H1 (cell line): ENCODE measurements at regions not wholly inside any gene's neighbourhood (a gene's known extent, or its start where the extent isn't known, plus 50 kb on each side); places are given as distances from the start of the nearest gene placed in this dataset.

ENCODE experiments used
- CTCF ChIA-PET: fragments of 300-600 bp; sonication (Branson Sonifier 250); formaldehyde crosslinking; loops from one replicate; lab custom pipeline; 2021; ENCODE audit not compliant: partially characterized antibody; lab: Charles Lee
- POLR2A ChIA-PET: fragments of 300-600 bp; sonication (Branson Sonifier 250); formaldehyde crosslinking; loops from one replicate; lab custom pipeline; 2021; ENCODE audit warnings: inconsistent platforms; ENCODE audit not compliant: partially characterized antibody; lab: Charles Lee
- DNase-seq, 2 experiments: peaks; one replicate each; pipeline versions ENCODE4 v3.0.0 to v3.0.0-alpha.2; 2010 to 2022; ENCODE audit warnings: low spot score in 2 of 2, low read depth in 1 of 2, mixed read lengths in 1 of 2
- FAIRE-seq: peaks from 2 replicates; lab custom pipeline; 2011; peaks lifted over from hg19 to GRCh38; lab: Jason Lieb, UNC
- H2AFZ ChIP-seq: 2 replicates; pipeline ENCODE4 v1.8.1; 2012; ENCODE audit warnings: low read length, inconsistent platforms
- H2AK5ac ChIP-seq: 2 replicates; pipeline ENCODE4 v1.6.1; 2013; ENCODE audit warnings: low read depth, low read length
- H2BK120ac ChIP-seq: replicated peaks from 2 replicates; pipeline ENCODE3; 2013; ENCODE audit warnings: low read depth, low read length, inconsistent platforms
- H2BK12ac ChIP-seq: 2 replicates; pipeline ENCODE4 v1.6.1; 2013; ENCODE audit warnings: low read depth, low read length
- H2BK15ac ChIP-seq: 2 replicates; pipeline ENCODE4 v1.6.1; 2013; ENCODE audit warnings: low read length
- H2BK20ac ChIP-seq: 2 replicates; pipeline ENCODE4 v1.6.1; 2013; ENCODE audit warnings: low read length
- H2BK5ac ChIP-seq: 2 replicates; pipeline ENCODE4 v1.6.1; 2013; ENCODE audit warnings: low read depth, low read length
- H3K14ac ChIP-seq: 2 replicates; pipeline ENCODE4 v1.6.1; 2013; ENCODE audit warnings: inconsistent platforms; ENCODE audit not compliant: insufficient read length
- H3K18ac ChIP-seq: 2 replicates; pipeline ENCODE4 v1.6.1; 2013; ENCODE audit warnings: low read length; ENCODE audit errors: extremely low read depth
- H3K23ac ChIP-seq: 2 replicates; pipeline ENCODE4 v1.6.1; 2013; ENCODE audit warnings: inconsistent platforms; ENCODE audit not compliant: insufficient read length
- H3K23me2 ChIP-seq: 2 replicates; pipeline ENCODE4 v1.6.1; 2013; ENCODE audit warnings: low read depth, low read length
- H3K27ac ChIP-seq: 2 replicates; pipeline ENCODE4 v1.6.1; 2011; ENCODE audit warnings: low read depth, low read length, inconsistent platforms
- H3K27me3 ChIP-seq, 4 experiments: replicated peaks in 1 of 4; 1 replicate in 1 of 4; 2 replicates in 3 of 4; pipeline versions ENCODE4 v1.6.1 to v1.8.1; 2011 to 2013; ENCODE audit warnings: low read length in 3 of 4, mild to moderate bottlenecking in 3 of 4, inconsistent platforms in 2 of 4, mixed read lengths in 2 of 4, moderate library complexity in 1 of 4; ENCODE audit not compliant: control insufficient read depth in 3 of 4, insufficient read depth in 3 of 4; ENCODE audit errors: extremely low read depth in 1 of 4
- H3K36me3 ChIP-seq, 4 experiments: 2 replicates each; pipeline versions ENCODE4 v1.6.1 to v1.8.1; 2011 to 2013; ENCODE audit warnings: mild to moderate bottlenecking in 4 of 4, low read length in 3 of 4, moderate library complexity in 2 of 4, control low read depth in 1 of 4, inconsistent platforms in 1 of 4; ENCODE audit not compliant: insufficient read depth in 4 of 4, control insufficient read depth in 2 of 4
- H3K4ac ChIP-seq: replicated peaks from 2 replicates; pipeline ENCODE3; 2013; ENCODE audit warnings: low read length, low read depth, mixed read lengths, inconsistent platforms; ENCODE audit not compliant: insufficient read length
- H3K4me1 ChIP-seq, 4 experiments: replicated peaks in 1 of 4; 1 replicate in 1 of 4; 2 replicates in 3 of 4; pipeline versions ENCODE4 v1.6.1 to v1.8.1; 2011 to 2013; ENCODE audit warnings: low read length in 3 of 4, inconsistent platforms in 2 of 4, mixed read lengths in 1 of 4; ENCODE audit not compliant: insufficient read depth in 4 of 4, control insufficient read depth in 3 of 4
- H3K4me2 ChIP-seq, 2 experiments: 2 replicates each; pipeline versions ENCODE4 v1.6.1 to v1.8.1; 2011 to 2013; ENCODE audit warnings: low read depth in 2 of 2, low read length in 2 of 2, control low read depth in 1 of 2, inconsistent platforms in 1 of 2, mild to moderate bottlenecking in 1 of 2; ENCODE audit not compliant: insufficient read depth in 1 of 2
- H3K4me3 ChIP-seq, 4 experiments: fragments of 200-600, 300-600 bp in 1 of 4; sonication (generic), shearing (Covaris generic), sonication (Bioruptor Twin) in 1 of 4; 2 replicates each; pipeline versions ENCODE4 v1.5.1 to v1.8.1; 2011 to 2016; ENCODE audit warnings: low read length in 4 of 4, low read depth in 3 of 4, control low read depth in 2 of 4, inconsistent platforms in 2 of 4, mild to moderate bottlenecking in 2 of 4, mixed read lengths in 1 of 4, moderate library complexity in 1 of 4; ENCODE audit not compliant: insufficient read depth in 2 of 4; ENCODE audit errors: extremely low read depth in 1 of 4
- H3K56ac ChIP-seq: replicated peaks from 2 replicates; pipeline ENCODE3; 2013; ENCODE audit warnings: low read depth, mild to moderate bottlenecking, mixed read lengths, low read length, inconsistent platforms; ENCODE audit not compliant: insufficient read length
- H3K79me1 ChIP-seq: 2 replicates; pipeline ENCODE4 v1.6.1; 2013; ENCODE audit warnings: low read depth, low read length, control low read depth
- H3K79me2 ChIP-seq, 2 experiments: 2 replicates each; pipeline versions ENCODE4 v1.6.1 to v1.8.1; 2012 to 2013; ENCODE audit warnings: low read length in 2 of 2, mild to moderate bottlenecking in 2 of 2, inconsistent platforms in 1 of 2; ENCODE audit not compliant: insufficient read depth in 2 of 2, control insufficient read depth in 1 of 2
- H3K9ac ChIP-seq, 4 experiments: replicated peaks in 1 of 4; 1 replicate in 1 of 4; 2 replicates in 3 of 4; pipeline versions ENCODE4 v1.6.1 to v1.8.1; 2011 to 2013; ENCODE audit warnings: low read depth in 3 of 4, low read length in 3 of 4, control low read depth in 2 of 4, mild to moderate bottlenecking in 2 of 4, moderate library complexity in 2 of 4, inconsistent platforms in 1 of 4; ENCODE audit errors: extremely low read depth in 1 of 4
- H3K9me3 ChIP-seq, 2 experiments: 2 replicates each; pipeline versions ENCODE4 v1.6.1 to v1.8.1; 2012 to 2013; ENCODE audit warnings: mild to moderate bottlenecking in 2 of 2, moderate library complexity in 2 of 2, control low read depth in 1 of 2, inconsistent platforms in 1 of 2, low read depth in 1 of 2, low read length in 1 of 2, mixed read lengths in 1 of 2; ENCODE audit not compliant: insufficient read depth in 2 of 2
- H4K20me1 ChIP-seq, 2 experiments: replicated peaks in 1 of 2; 2 replicates each; pipeline versions ENCODE3 to v1.8.1; 2011 to 2013; ENCODE audit warnings: inconsistent platforms in 2 of 2, low read length in 2 of 2, mild to moderate bottlenecking in 1 of 2; ENCODE audit not compliant: insufficient read depth in 2 of 2, control insufficient read depth in 1 of 2
- H4K5ac ChIP-seq: 2 replicates; pipeline ENCODE4 v1.6.1; 2013; ENCODE audit warnings: low read length, low read depth, mixed read lengths, inconsistent platforms; ENCODE audit not compliant: insufficient read length
- H4K8ac ChIP-seq: 2 replicates; pipeline ENCODE4 v1.8.0; 2013; ENCODE audit warnings: mild to moderate bottlenecking, moderate library complexity, low read length, inconsistent platforms; ENCODE audit not compliant: insufficient read depth; ENCODE audit errors: extremely low read depth
- H4K91ac ChIP-seq: replicated peaks from 2 replicates; pipeline ENCODE3; 2013; ENCODE audit warnings: low read length, mixed read lengths, inconsistent platforms; ENCODE audit not compliant: insufficient read length
- BCL11A ChIP-seq, 2 experiments: IDR thresholded peaks; one replicate each; pipeline ENCODE4 v1.6.1; 2011; ENCODE audit warnings: low read depth in 2 of 2, low read length in 2 of 2, mild to moderate bottlenecking in 2 of 2
- BRCA1 ChIP-seq: IDR thresholded peaks from 2 replicates; pipeline ENCODE4 v1.6.1; 2012; ENCODE audit warnings: low read depth, low read length, improper control_type of control experiment
- CHD1 ChIP-seq: IDR thresholded peaks from 2 replicates; pipeline ENCODE4 v1.6.1; 2012; ENCODE audit warnings: low read depth, low read length, improper control_type of control experiment
- FOSL1 ChIP-seq: IDR thresholded peaks from 2 replicates; pipeline ENCODE4 v1.6.1; 2011; ENCODE audit warnings: mild to moderate bottlenecking, low read depth, low read length, moderate library complexity; ENCODE audit not compliant: insufficient read depth
- HDAC2 ChIP-seq, 2 experiments: fragments of 300-600 bp in 1 of 2; sonication (generic) in 1 of 2; IDR thresholded peaks; 2 replicates each; pipeline ENCODE4 v1.6.1; 2011 to 2012; ENCODE audit warnings: low read depth in 2 of 2, low read length in 2 of 2, mild to moderate bottlenecking in 2 of 2, moderate library complexity in 2 of 2, borderline replicate concordance in 1 of 2, inconsistent platforms in 1 of 2
- KDM1A ChIP-seq: fragments of 200-600, 300-600 bp; sonication (generic); IDR thresholded peaks from 2 replicates; pipeline ENCODE4 v1.7.1; 2016; ENCODE audit warnings: mild to moderate bottlenecking, low read length, borderline replicate concordance
- KDM4A ChIP-seq: IDR thresholded peaks from one replicate; pipeline ENCODE4 v1.7.1; 2012; ENCODE audit warnings: low read depth, mild to moderate bottlenecking, moderate library complexity, low read length, inconsistent platforms; ENCODE audit not compliant: severe bottlenecking
- NRF1 ChIP-seq: IDR thresholded peaks from 2 replicates; pipeline ENCODE4 v1.6.1; 2011; ENCODE audit warnings: mild to moderate bottlenecking, low read depth, low read length, improper control_type of control experiment
- PHF8 ChIP-seq: fragments of 200-600 bp; sonication (generic); conservative IDR thresholded peaks from 2 replicates; pipeline ENCODE4 v1.7.1; 2012; ENCODE audit warnings: low read depth, mild to moderate bottlenecking, inconsistent platforms, low read length, moderate library complexity
- POU5F1 ChIP-seq: IDR thresholded peaks from 2 replicates; pipeline ENCODE4 v1.6.1; 2011; ENCODE audit warnings: low read depth, mild to moderate bottlenecking, low read length, moderate library complexity
- RNF2 ChIP-seq: fragments of 200-900, 300-1000 bp; sonication (generic); IDR thresholded peaks from 2 replicates; pipeline ENCODE4 v1.7.1; 2016; ENCODE audit warnings: borderline replicate concordance, low read depth, mild to moderate bottlenecking, antibody characterized with exemption, low read length; ENCODE audit not compliant: poor library complexity, severe bottlenecking; ENCODE audit errors: missing control alignments
- SAP30 ChIP-seq: fragments of 300-600 bp; sonication (generic); IDR thresholded peaks from 2 replicates; pipeline ENCODE4 v1.7.1; 2012; ENCODE audit warnings: low read length, moderate library complexity, mild to moderate bottlenecking, inconsistent platforms; ENCODE audit not compliant: insufficient read depth, insufficient replicate concordance
- SP2 ChIP-seq: IDR thresholded peaks from 2 replicates; pipeline ENCODE4 v1.6.1; 2012; ENCODE audit warnings: mild to moderate bottlenecking, low read length, inconsistent platforms
- SP4 ChIP-seq: IDR thresholded peaks from 2 replicates; pipeline ENCODE4 v1.6.1; 2012; ENCODE audit warnings: low read length, inconsistent platforms
- YY1 ChIP-seq: IDR thresholded peaks from 2 replicates; pipeline ENCODE4 v1.6.1; 2011; ENCODE audit warnings: low read depth, mild to moderate bottlenecking, low read length
- WGBS, 2 experiments: shearing (Covaris generic) in 1 of 2; methylation state at CpG; one replicate each; pipeline versions ENCODE4 v1.1.6 to v1.1.7; 2013 to 2015; ENCODE audit warnings: low lambda C conversion rate in 2 of 2, mixed read lengths in 2 of 2, inconsistent platforms in 1 of 2, low coverage in 1 of 2, missing lambda C conversion rate in 1 of 2; ENCODE audit not compliant: insufficient replicate concordance in 2 of 2, insufficient coverage in 1 of 2, insufficient read length in 1 of 2; ENCODE audit errors: extremely low coverage in 1 of 2, missing lambda C conversion rate in 1 of 2; 5-methylcytosine and 5-hydroxymethylcytosine counted together

DNA sequence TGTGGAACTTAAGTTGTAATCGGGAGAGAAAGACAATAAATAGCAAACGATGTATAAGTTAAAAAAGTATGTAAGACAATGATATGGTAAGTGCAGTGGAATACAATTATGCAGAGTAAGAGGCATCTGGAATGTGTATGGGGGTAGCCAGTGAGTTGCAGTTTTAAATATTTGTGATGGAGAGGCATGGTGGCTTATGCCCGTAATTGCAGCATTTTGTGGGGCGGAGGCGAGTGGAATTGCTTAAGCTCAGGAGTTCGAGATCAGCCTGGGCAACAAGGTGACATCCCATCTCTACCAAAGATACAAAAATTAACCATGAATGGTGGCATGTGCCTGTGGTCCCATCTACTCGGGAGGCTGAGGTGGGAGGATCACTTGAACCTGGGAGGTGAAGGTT lies 52.5 kb upstream of the WDFY3 start:
- no peak overlapping the region for H2AK5ac ChIP-seq
- no peak overlapping the region for H3K56ac ChIP-seq
- H3K9me3 ChIP-seq: no peaks in the 10 kb centered on the region; a peak in 1 of 4 replicates
- no peaks in the 10 kb centered on the region for H3K4me1 ChIP-seq
- H3K23me2 ChIP-seq: no peaks in the 10 kb centered on the region
- FAIRE-seq: no peak
- no peak overlapping the region for H3K27ac ChIP-seq
- no peaks in the 10 kb centered on the region for H4K20me1 ChIP-seq
- H4K8ac ChIP-seq: no peak overlapping the region
- H4K5ac ChIP-seq: no peak overlapping the region
- no peak overlapping the region for H3K4me3 ChIP-seq
- no peak overlapping the region for H2BK5ac ChIP-seq
- H2BK120ac ChIP-seq: no peak overlapping the region
- no peak overlapping the region for H3K4ac ChIP-seq
- H3K79me2 ChIP-seq: no peaks in the 10 kb centered on the region
- H3K4me2 ChIP-seq: no peak overlapping the region
- H3K23ac ChIP-seq: no peak overlapping the region
- H4K91ac ChIP-seq: no peak overlapping the region
- no peak overlapping the region for H2BK12ac ChIP-seq
- H2AFZ ChIP-seq: no peak overlapping the region
- no peak overlapping the region for H3K9ac ChIP-seq
- no peak overlapping the region for H2BK15ac ChIP-seq
- 94% methylated on average over 7 of the region's 7 CpGs; no CpG with 5 or more reads in 1 of the 2 experiments for WGBS, 2 experiments
- no peak for DNase-seq
- ChIA-PET CTCF (no interaction called here), POLR2A (no interaction called here)
- no peaks in the 10 kb centered on the region for H3K79me1 ChIP-seq
- no peak overlapping the region for H2BK20ac ChIP-seq
- H3K14ac ChIP-seq: no peak overlapping the region
- H3K27me3 ChIP-seq: no peaks in the 10 kb centered on the region
- H3K18ac ChIP-seq: no peak overlapping the region
- no peaks in the 10 kb centered on the region for H3K36me3 ChIP-seq
- TF ChIP-seq RNF2: no peak
- no peak for TF ChIP-seq CHD1
- TF ChIP-seq SP2: no peak
- TF ChIP-seq KDM4A: no peak
- TF ChIP-seq POU5F1: no peak
- TF ChIP-seq SP4: no peak
- no peak for TF ChIP-seq NRF1
- TF ChIP-seq SAP30: no peak
- no peak for TF ChIP-seq HDAC2 (IDR thresholded peaks at IDR 0.05; ENCODE audit: borderline replicate concordance in 1 of 2, low read depth in 2 of 2, low read length in 2 of 2)
- no peak for TF ChIP-seq KDM1A
- TF ChIP-seq BCL11A (IDR thresholded peaks at IDR 0.05; ENCODE audit: low read depth in 2 of 2, low read length in 2 of 2): no peak
- TF ChIP-seq BRCA1: no peak
- no peak for TF ChIP-seq PHF8
- no peak for TF ChIP-seq FOSL1
- TF ChIP-seq YY1: no peak
